ENCODE measurements at regions not wholly inside any gene's neighbourhood (a gene's known extent, or its start where the extent isn't known, plus 50 kb on each side); places are given as distances from the start of the nearest gene placed in this dataset.

- intact Hi-C loops (cut with DNase I), result no loop called here
- DNase-seq (ENCODE audit: low spot score), result no peak
- Histone ChIP-seq H3K9me3 (no peaks in the 10 kb centered on the region), H3K4me3 (no peak overlapping the region), H3K27ac (no peak overlapping the region), H3K4me1 (replicated peaks) (no peaks in the 10 kb centered on the region), H3K36me3 (no peaks in the 10 kb centered on the region), H3K27me3 (replicated peaks; ENCODE audit: insufficient read depth) (no peaks in the 10 kb centered on the region)
- TF ChIP-seq POLR2AphosphoS5 (IDR thresholded peaks at IDR 0.05), result no peak
- TF ChIP-seq CTCF (IDR thresholded peaks at IDR 0.05), result no peak
- TF ChIP-seq POLR2A (IDR thresholded peaks at IDR 0.05), result no peak
- 95% methylated on average over 2 of the region's 2 CpGs for WGBS
These were observed 57.1 kb upstream of the ADRA1D start for GRCh38 chr20:4306206-4306605.

DNA sequence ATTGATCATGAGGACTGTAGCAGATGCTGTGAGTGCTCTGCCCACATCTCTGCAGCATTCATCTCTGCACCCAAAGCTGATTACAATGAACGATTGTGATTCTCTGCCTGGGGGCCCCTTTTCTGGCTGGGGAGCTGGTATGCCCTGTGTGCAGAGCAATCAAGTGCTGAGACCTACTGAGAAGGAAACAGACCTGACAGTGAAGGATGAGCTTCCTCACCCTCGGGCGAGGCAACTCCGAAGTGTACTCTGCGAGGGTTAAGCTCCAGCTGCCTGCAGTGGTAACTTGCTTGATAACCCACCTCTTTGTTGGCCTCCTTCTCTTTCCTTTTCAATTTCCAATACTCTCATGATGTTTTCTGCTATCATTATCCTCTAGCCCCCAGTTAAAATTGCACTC lies 56.0 kb upstream of the ADRA1D start:
- Histone ChIP-seq H3K27me3 (replicated peaks; ENCODE audit: insufficient read depth) (no peaks in the 10 kb centered on the region), H3K9me3 (no peaks in the 10 kb centered on the region), H3K27ac (no peak overlapping the region), H3K4me1 (replicated peaks) (no peaks in the 10 kb centered on the region), H3K36me3 (no peaks in the 10 kb centered on the region), H3K4me3 (no peak overlapping the region)
- 67% methylated on average over 5 of the region's 5 CpGs for WGBS
- no peak for DNase-seq (ENCODE audit: low spot score)
- intact Hi-C loops (cut with DNase I), result no loop called here
- TF ChIP-seq POLR2A (IDR thresholded peaks at IDR 0.05), result no peak
- no peak for TF ChIP-seq CTCF (IDR thresholded peaks at IDR 0.05)
- TF ChIP-seq POLR2AphosphoS5 (IDR thresholded peaks at IDR 0.05), result no peak

- H3K4me1 ChIP-seq (replicated peaks), result no peaks in the 10 kb centered on the region
- no peaks in the 10 kb centered on the region for H3K9me3 ChIP-seq
- H3K27ac ChIP-seq, result no peak overlapping the region
- no peaks in the 10 kb centered on the region for H3K36me3 ChIP-seq
- intact Hi-C loops (cut with DNase I), result no loop called here
- WGBS, result 92% methylated on average over 5 of the region's 5 CpGs
- no peak for TF ChIP-seq CTCF (IDR thresholded peaks at IDR 0.05)
- TF ChIP-seq POLR2A (IDR thresholded peaks at IDR 0.05), result no peak
- TF ChIP-seq POLR2AphosphoS5 (IDR thresholded peaks at IDR 0.05), result no peak
- no peak overlapping the region for H3K4me3 ChIP-seq
- no peaks in the 10 kb centered on the region for H3K27me3 ChIP-seq (replicated peaks; ENCODE audit: insufficient read depth)
- DNase-seq (ENCODE audit: low spot score), result no peak
These were observed 55.5 kb upstream of the ADRA1D start for GRCh38 chr20:4304601-4305000.

DNA sequence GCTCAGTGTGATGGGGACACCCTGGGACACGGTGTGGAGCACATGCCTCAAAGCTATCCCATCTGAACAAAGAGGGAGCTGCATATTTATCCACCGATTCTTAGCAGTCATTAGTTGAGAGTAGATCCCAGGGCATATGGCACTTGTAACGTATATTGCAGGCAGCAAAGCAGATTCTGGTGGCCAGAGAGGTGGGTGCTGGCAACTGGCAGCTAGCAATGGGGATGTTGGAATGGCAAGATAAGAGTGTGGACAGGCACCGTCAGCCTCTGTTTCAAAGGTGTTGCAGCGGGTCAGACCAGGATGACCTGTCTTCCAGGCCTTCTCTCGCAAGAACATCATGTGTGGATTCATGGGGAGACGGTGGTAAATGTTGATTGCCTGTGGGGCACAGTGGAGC lies 54.0 kb upstream of the ADRA1D start:
- Histone ChIP-seq H3K9me3 (no peaks in the 10 kb centered on the region), H3K4me3 (no peak overlapping the region), H3K27me3 (replicated peaks; ENCODE audit: insufficient read depth) (no peaks in the 10 kb centered on the region), H3K36me3 (no peaks in the 10 kb centered on the region), H3K4me1 (replicated peaks) (no peaks in the 10 kb centered on the region), H3K27ac (no peak overlapping the region)
- WGBS, result 90% methylated on average over 7 of the region's 7 CpGs
- no peak for DNase-seq (ENCODE audit: low spot score)
- TF ChIP-seq POLR2A (IDR thresholded peaks at IDR 0.05), result no peak
- TF ChIP-seq POLR2AphosphoS5 (IDR thresholded peaks at IDR 0.05), result no peak
- intact Hi-C loops (cut with DNase I), result no loop called here

GRCh38 chr20:4300921-4301320 lies 51.8 kb upstream of the ADRA1D start:
- Histone ChIP-seq H3K27me3 (replicated peaks; ENCODE audit: insufficient read depth) (no peaks in the 10 kb centered on the region), H3K9me3 (no peaks in the 10 kb centered on the region), H3K4me1 (replicated peaks) (no peaks in the 10 kb centered on the region), H3K27ac (no peak overlapping the region), H3K36me3 (no peaks in the 10 kb centered on the region), H3K4me3 (no peak overlapping the region)
- intact Hi-C loops (cut with DNase I), result no loop called here
- no peak for DNase-seq (ENCODE audit: low spot score)
- no peak for TF ChIP-seq CTCF (IDR thresholded peaks at IDR 0.05)
- TF ChIP-seq POLR2A (IDR thresholded peaks at IDR 0.05), result no peak
- no peak for TF ChIP-seq POLR2AphosphoS5 (IDR thresholded peaks at IDR 0.05)
- WGBS, result 90% methylated on average over 1 of the region's 1 CpG
